HepG2 (cell line): ENCODE measurements at regions not wholly inside any gene's neighbourhood (a gene's known extent, or its start where the extent isn't known, plus 50 kb on each side); places are given as distances from the start of the nearest gene placed in this dataset.

Experiments
- ATAC-seq: fragments of 200-7000 bp; cut with Tn5 transposase; 3 replicates; pipeline ENCODE4 v1.9.1; 2020; ENCODE audit warnings: mild to moderate bottlenecking, moderate library complexity
- BruUV-seq: library from RNA; stranded (reverse); fragments of 400-500 nt; replicated peaks from 2 replicates; lab custom pipeline; 2021; lab: Mats Ljungman, UMichigan
- CTCF ChIA-PET: fragments of 300-600 bp; formaldehyde crosslinking; extraction: SDS; loops from one replicate; lab custom pipeline; 2021; ENCODE audit warnings: low total read pairs, inconsistent platforms, low intra/inter-chr PET ratio; lab: Yijun Ruan, JAX
- POLR2A ChIA-PET: fragments of 350-600 bp; sonication (Branson Sonifier 250); formaldehyde crosslinking; loops from one replicate; lab custom pipeline; 2020; ENCODE audit warnings: antibody characterized with exemption, inconsistent platforms; lab: Yijun Ruan, JAX
- DNase-seq: peaks from one replicate; pipeline ENCODE4 v3.0.0-alpha.2; 2015; ENCODE audit warnings: low spot score
- FAIRE-seq: peaks from 3 replicates; lab custom pipeline; 2011; peaks lifted over from hg19 to GRCh38; lab: Jason Lieb, UNC
- H2AFZ ChIP-seq: one replicate; pipeline ENCODE4 v1.6.1; 2011; ENCODE audit warnings: low read length, inconsistent platforms
- H3K27ac ChIP-seq: fragments of 300-600 bp; 3 replicates; pipeline ENCODE4 v1.8.0; 2011; ENCODE audit warnings: mixed run types, mild to moderate bottlenecking, mixed read lengths, low read length, inconsistent platforms; ENCODE audit not compliant: insufficient read depth; ENCODE audit errors: extremely low read length
- H3K27me3 ChIP-seq, 2 experiments: fragments of 200-600 bp in 1 of 2; 2 replicates in 1 of 2; 3 replicates in 1 of 2; pipeline versions ENCODE4 v1.6.0 to v1.8.0; 2011; ENCODE audit warnings: low read length in 2 of 2, mild to moderate bottlenecking in 2 of 2, moderate library complexity in 2 of 2, inconsistent platforms in 1 of 2; ENCODE audit not compliant: insufficient read depth in 2 of 2, control insufficient read depth in 1 of 2
- H3K36me3 ChIP-seq, 2 experiments: fragments of 200-600 bp in 1 of 2; replicated peaks in 1 of 2; 2 replicates in 1 of 2; 3 replicates in 1 of 2; pipeline versions ENCODE4 v1.5.1 to v1.8.0; 2011; ENCODE audit warnings: low read length in 2 of 2, inconsistent platforms in 1 of 2; ENCODE audit not compliant: insufficient read depth in 2 of 2, control insufficient read depth in 1 of 2
- H3K4me1 ChIP-seq: 2 replicates; pipeline ENCODE4 v1.5.1; 2012; ENCODE audit warnings: low read length, inconsistent platforms; ENCODE audit not compliant: insufficient read depth
- H3K4me2 ChIP-seq: 2 replicates; pipeline ENCODE4 v1.6.0; 2011; ENCODE audit warnings: low read depth, low read length, inconsistent platforms
- H3K4me3 ChIP-seq, 3 experiments: fragments of 200-600 bp in 1 of 3; sonication (generic), shearing (Covaris generic) in 1 of 3; replicated peaks in 1 of 3; 2 replicates each; pipeline ENCODE4 v1.5.1; 2011 to 2016; ENCODE audit warnings: low read length in 3 of 3, inconsistent platforms in 2 of 3, low read depth in 2 of 3, mild to moderate bottlenecking in 2 of 3, control low read depth in 1 of 3, mixed read lengths in 1 of 3; ENCODE audit not compliant: insufficient read depth in 1 of 3
- H3K79me2 ChIP-seq: one replicate; pipeline ENCODE4 v1.6.1; 2011; ENCODE audit warnings: low read length, inconsistent platforms; ENCODE audit not compliant: insufficient read depth
- H3K9ac ChIP-seq: 2 replicates; pipeline ENCODE4 v1.6.0; 2011; ENCODE audit warnings: mild to moderate bottlenecking, low read depth, low read length, inconsistent platforms; ENCODE audit not compliant: insufficient read depth
- H3K9me3 ChIP-seq: 2 replicates; pipeline ENCODE4 v1.5.1; 2012; ENCODE audit warnings: mild to moderate bottlenecking, low read length
- H4K20me1 ChIP-seq: 2 replicates; pipeline ENCODE4 v1.6.0; 2011; ENCODE audit warnings: inconsistent platforms, mild to moderate bottlenecking, low read length, moderate library complexity; ENCODE audit not compliant: insufficient read depth
- FOSL2 ChIP-seq: sonication (generic); formaldehyde crosslinking; IDR thresholded peaks from 2 replicates; pipeline ENCODE4 v1.4.0; 2020; ENCODE audit warnings: missing genetic modification reagents
- FOXO4 ChIP-seq: sonication (generic); formaldehyde crosslinking; conservative IDR thresholded peaks from 2 replicates; pipeline ENCODE4 v1.8.1; 2023; ENCODE audit warnings: missing genetic modification reagents
- MAFK ChIP-seq, 2 experiments: IDR thresholded peaks in 1 of 2; conservative IDR thresholded peaks in 1 of 2; 2 replicates each; pipeline ENCODE4 v1.6.1; 2011; ENCODE audit warnings: improper control_type of control experiment in 2 of 2, low read length in 2 of 2
- MTA1 ChIP-seq: sonication (generic); formaldehyde crosslinking; IDR thresholded peaks from 2 replicates; pipeline ENCODE4 v1.4.0; 2020; ENCODE audit warnings: missing genetic modification reagents, mild to moderate bottlenecking, borderline replicate concordance
- MZF1 ChIP-seq: sonication (generic); formaldehyde crosslinking; IDR thresholded peaks from 2 replicates; pipeline ENCODE4 v1.8.1; 2023; ENCODE audit warnings: mild to moderate bottlenecking, missing genetic modification reagents, borderline replicate concordance
- WGBS: methylation state at CpG from one replicate; pipeline ENCODE4 v1.1.6; 2017; ENCODE audit warnings: low lambda C conversion rate; 5-methylcytosine and 5-hydroxymethylcytosine counted together
- in situ Hi-C: cut with HindIII; loops from 2 replicates; pipeline ENCODE4 v1.10.0; 2017; ENCODE audit warnings: low pct_unique_long_range_greater_than_20kb; ENCODE audit not compliant: extremely low pct_ligation_motif_present
- intact Hi-C: fragments of 100-400 bp; cut with micrococcal nuclease; formaldehyde crosslinking; loops from one replicate; pipeline ENCODE4 v1.10.0; 2022; ENCODE audit not compliant: unreplicated experiment

GRCh38 chr4:153115322-153116290 lies 88.6 kb upstream of the TRIM2 start:
- H3K4me1 ChIP-seq = peaks cover 11% of the 10 kb centered on the region; the same call in 1 of the 2 replicates
- CTCF ChIA-PET = no interaction called here
- no peak; the same call in 2 of the 3 replicates for ATAC-seq
- WGBS = 68% methylated on average over 10 of the region's 13 CpGs
- POLR2A ChIA-PET = no interaction called here
- no peaks in the 10 kb centered on the region for H3K9me3 ChIP-seq
- H3K27me3 ChIP-seq = peaks cover 0 to 32% of the 10 kb centered on the region in 2 experiments; a peak in 4 of 5 replicates
- no peak overlapping the region for H2AFZ ChIP-seq
- peak; percentile 11 for DNase-seq
- in situ Hi-C loops = no loop called here
- H3K79me2 ChIP-seq = no peaks in the 10 kb centered on the region
- H3K27ac ChIP-seq = no peak overlapping the region
- H3K9ac ChIP-seq = no peak overlapping the region
- H3K4me2 ChIP-seq = peak overlapping the region; percentile 55
- H3K4me3 ChIP-seq = no peak overlapping the region
- TF ChIP-seq MAFK (conservative IDR thresholded peaks at IDR 0.05 in 1 of 2, IDR thresholded peaks at IDR 0.05 in 1 of 2; ENCODE audit: low read length in 2 of 2) = peak; percentile 10 to 37; a peak in 1 of 4 replicates
- no peak for TF ChIP-seq MZF1 (CRISPR knock-in tag)
- 0 out of 2 replicates have a peak, but pooled peaks have one; percentile 23 for TF ChIP-seq FOXO4 (CRISPR knock-in tag)
- peak; percentile 23; the same call in 1 of the 2 replicates for TF ChIP-seq FOSL2 (CRISPR knock-in tag)
- no peak for TF ChIP-seq MTA1 (CRISPR knock-in tag)
- TF ChIP-seq, all 625 proteins: peak for 3
- intact Hi-C loops = no loop called here
- BruUV-seq = no TSS peak
- Histone ChIP-seq H4K20me1 (no peaks in the 10 kb centered on the region), H3K36me3 (no peaks in the 10 kb centered on the region)
- FAIRE-seq = no peak
